ENCODE measurements at regions not wholly inside any gene's neighbourhood (a gene's known extent, or its start where the extent isn't known, plus 50 kb on each side); places are given as distances from the start of the nearest gene placed in this dataset.
"Not testable (repeated sequence)": the region's sequence is repeated elsewhere in the genome, so short reads cannot be mapped to it uniquely, and the experiment has no call there.

DNA sequence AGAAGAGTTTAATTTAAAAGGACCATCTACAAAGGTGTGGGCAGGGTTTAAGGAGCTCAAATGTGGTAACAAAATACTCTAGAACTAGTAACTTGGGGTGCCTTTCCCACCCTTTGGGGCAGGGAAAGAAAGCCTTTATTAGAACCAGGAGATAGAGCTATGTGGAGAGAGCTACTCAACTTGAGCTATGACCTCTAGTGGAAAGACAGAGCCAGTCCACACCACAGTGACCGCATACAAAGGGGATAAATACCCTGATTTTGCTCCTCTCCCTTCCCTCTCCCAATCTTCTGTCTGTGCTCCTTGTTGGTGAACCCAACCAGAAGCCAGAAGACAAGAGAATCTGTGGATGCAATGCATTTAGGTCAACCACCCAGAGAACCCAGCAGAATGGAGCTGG lies 54.4 kb upstream of the JAK1 start:
- DNase-seq (ENCODE audit: low read depth), result no peak

- no peak for DNase-seq (ENCODE audit: low read depth)
Measured at GRCh38 chr1:65021795-65022194, 55.4 kb upstream of the JAK1 start.

DNA sequence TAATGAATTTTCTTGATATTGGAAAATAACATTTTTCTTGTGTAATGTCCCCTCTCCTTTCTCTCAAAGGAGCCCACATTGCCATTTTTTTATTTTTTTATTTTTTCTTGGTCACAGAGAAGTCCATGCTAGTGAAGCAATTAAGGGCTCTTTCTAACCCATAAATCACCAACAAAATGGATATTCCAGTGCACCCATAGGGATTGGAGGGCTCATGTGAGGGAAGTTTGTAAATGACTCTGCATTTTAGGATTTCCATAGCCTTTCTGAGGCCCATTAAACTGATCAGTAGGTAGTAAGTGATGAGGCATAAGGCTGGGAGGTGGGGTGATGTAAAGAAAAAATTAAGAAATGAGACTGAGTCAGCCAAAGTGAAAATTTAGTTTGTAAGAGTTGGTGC lies 55.9 kb upstream of the JAK1 start:
- no peak for DNase-seq (ENCODE audit: low read depth)

DNA sequence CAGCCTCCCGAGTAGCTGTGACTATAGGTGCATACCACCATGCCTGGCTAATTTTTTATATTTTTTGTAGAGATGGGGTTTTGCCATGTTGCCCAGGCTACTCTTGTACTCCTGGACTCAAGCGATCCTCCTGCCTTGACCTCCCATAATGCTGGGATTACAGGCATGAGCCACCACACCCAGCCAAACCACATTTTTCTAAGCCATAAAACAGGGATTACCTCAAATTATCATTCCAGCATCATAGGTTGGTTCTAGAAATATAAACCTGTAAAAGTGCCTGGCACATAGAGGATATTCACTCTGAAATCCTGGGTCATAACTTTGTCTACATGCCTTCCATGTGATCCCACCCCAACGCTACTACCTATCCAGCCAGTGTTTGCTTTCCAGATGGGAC lies 59.4 kb upstream of the JAK1 start:
- DNase-seq (ENCODE audit: low read depth), result no peak

- DNase-seq (ENCODE audit: low read depth), result no peak
Measured at GRCh38 chr1:65026235-65026634, 59.9 kb upstream of the JAK1 start.

- no peak for DNase-seq (ENCODE audit: low read depth)
Measured at GRCh38 chr1:65027666-65028358, 61.5 kb upstream of the JAK1 start.

DNA sequence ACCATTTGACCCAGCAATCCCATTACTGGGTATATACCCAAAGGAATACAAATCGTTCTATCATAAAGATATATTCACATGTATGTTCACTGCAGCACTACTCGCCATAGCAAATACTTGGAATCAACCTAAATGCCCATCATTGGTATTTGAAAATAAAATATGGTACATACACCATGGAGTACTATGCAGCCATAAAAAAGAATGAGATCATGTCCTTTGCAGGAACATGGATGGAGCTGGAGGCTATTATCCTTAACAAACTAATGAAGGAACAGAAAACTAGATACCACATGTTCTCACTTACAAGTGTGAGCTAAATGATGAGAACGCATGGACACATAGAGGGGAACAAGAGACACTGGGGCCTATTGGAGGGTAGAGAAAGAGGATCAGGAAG lies 63.1 kb upstream of the JAK1 start:
- DNase-seq (ENCODE audit: low read depth), result not testable (repeated sequence)

- DNase-seq (ENCODE audit: low read depth), result not testable (repeated sequence)
Measured at GRCh38 chr1:65034879-65035278, 68.5 kb upstream of the JAK1 start.

DNA sequence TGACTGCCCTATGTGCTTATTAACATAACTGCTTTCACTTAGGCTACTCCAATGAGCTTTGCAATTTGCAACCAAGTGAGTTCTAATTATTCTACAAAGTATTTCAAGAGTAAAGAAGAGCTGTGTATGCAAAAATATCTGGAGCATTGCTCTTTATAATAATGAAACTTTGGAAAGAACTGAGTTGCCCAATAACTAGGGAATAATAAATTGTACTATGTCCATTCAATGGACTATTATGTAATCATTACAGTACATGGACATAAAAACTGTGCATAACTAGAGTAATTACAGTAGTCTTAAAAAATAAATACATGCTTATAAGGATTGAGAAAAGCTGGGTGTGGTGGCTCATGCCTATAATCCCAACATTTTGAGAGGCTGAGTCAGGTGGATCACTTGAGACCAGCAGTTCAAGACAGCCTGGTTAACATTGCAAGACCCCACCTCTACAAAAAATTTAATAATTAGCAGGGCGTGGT lies 70.3 kb upstream of the JAK1 start:
- no peak for DNase-seq (ENCODE audit: low read depth)

DNA sequence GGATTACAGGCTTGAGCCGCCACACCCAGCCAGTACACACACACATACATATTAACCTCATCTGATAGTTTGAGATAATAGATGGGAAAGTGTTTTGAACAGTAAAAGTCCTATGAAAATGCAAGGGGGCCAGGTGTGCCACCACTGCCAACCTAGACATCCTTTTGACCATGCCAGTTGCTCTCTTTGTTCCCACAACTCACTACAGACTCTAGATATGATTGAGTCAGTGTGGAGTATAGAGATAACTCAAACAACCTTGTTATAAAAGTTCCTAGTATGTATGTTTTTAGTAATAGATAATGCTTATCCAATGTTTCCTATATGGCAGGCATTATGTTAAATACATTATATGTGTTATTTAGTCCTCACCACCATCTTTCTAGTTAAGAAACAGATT lies 72.7 kb upstream of the JAK1 start:
- DNase-seq (ENCODE audit: low read depth), result no peak

DNA sequence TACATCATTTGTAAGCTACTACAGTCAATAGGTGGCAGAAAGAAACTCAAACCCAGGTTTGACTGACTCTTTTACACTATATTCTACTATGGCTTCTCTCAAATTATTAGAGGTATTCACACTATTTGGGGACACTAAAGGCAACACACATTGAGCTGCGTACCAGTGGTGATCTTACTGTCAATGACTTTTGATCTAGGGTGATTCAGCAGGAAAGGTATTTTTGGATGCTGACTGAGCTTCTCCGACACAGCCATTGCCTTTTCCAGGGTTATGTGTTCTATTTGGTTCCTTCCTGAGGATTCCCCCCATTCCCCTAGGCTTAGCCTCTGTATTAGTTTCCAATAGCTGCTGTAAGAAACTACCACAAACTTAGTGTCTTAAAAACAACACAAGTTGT lies 73.2 kb upstream of the JAK1 start:
- no peak for DNase-seq (ENCODE audit: low read depth)

GRCh38 chr1:65042467-65042866 lies 76.1 kb upstream of the JAK1 start:
- DNase-seq (ENCODE audit: low read depth), result no peak

DNA sequence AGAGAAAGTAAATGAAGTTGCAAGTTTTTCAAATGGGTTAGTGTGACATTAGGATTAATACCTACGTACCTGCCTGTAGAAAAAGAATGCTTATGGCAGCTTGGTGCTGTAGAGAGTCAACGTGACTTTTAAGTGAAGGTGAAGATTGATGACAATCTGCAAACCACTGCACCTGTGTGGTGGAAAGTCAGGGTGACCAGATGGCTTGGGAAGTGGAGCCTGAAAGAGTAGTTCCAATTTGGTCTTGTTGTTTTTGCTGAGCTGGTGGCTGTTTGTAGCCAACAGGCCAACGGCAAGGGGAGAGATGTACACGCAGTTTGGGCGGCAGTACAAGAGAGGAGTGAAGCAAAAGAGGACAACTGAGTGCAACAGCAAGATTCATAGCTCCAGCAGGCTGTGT lies 78.1 kb upstream of the JAK1 start:
- no peak for DNase-seq (ENCODE audit: low read depth)

DNA sequence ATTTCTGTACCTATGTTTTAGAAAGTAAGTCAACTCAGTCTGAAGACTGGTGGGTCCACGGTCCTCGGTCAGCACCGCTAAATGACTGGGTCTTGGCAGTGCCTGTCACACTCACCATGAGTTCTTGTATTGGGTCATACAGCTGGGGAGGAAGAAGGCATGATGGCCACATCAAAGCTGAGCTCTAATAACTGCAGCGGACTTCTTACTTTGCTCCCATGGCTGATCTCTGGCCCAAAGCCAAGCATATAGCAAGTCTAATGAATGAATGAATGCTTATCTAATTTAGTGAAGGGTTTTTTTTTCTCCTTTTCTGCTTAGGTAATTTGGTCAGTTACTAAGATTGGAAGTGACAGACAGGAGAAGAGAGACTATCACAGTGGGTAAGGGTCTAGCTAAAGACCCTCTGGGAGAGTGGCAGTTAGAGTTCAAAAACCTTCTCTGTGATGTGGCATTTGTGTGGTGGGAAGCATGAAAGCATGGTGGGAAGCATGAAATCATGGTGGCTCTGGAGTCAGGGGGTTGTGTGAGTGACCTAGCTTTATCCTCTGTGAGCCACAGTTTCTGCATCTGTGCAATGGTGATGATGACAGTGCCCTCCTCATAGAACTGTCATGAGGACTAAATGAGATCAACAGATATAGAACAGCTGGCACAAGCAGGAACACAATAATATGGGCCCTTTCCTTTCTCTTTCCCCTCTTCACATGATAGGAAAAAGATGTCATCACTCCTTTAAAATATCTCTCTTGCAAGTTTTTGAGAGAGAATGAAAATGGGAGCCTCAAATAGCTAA lies 78.9 kb upstream of the JAK1 start:
- DNase-seq (ENCODE audit: low read depth), result no peak

GRCh38 chr1:65048335-65048734 lies 82.0 kb upstream of the JAK1 start:
- DNase-seq (ENCODE audit: low read depth), result no peak

GRCh38 chr1:65049941-65050713 lies 83.8 kb upstream of the JAK1 start:
- no peak for DNase-seq (ENCODE audit: low read depth)

DNA sequence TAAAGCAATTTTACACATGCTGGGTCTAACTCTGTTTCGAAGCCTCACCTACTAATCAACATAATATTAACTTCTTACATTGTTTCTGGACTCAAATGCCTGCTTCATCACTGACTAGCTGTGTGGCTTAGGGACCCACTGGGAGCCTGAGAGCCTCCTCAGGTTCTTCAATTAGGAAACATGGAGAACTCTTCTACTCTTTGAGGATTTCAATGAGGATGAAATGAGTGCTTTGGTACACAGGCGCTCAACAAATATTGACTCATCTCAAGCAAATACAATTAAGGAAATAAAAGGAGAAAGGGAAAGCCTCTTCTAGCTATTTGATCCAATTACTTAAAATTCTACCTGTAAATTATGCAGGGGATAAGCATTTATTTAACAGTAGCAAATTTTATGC lies 84.4 kb upstream of the JAK1 start:
- no peak for DNase-seq (ENCODE audit: low read depth)

DNA sequence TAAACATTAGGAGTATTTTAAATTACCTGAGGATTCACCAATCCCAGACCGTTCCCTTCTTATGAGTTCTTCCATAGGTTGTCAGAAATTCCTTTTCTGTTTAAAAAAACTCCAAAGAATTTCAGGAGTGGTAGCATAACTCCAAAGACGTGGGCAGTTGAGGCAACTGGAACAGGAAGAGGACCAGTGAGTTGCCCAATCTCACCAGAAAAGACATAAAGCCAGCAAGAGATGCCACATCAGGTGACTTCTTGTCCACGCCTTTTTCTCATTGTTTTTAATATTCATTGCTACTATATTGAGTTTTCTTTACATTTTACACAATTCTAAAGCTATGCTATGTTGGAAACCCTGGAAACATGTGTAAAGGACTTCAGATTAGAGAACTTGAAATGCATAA lies 88.1 kb upstream of the JAK1 start:
- DNase-seq (ENCODE audit: low read depth), result no peak

- DNase-seq (ENCODE audit: low read depth), result no peak
Measured at GRCh38 chr1:65055747-65056146, 89.4 kb upstream of the JAK1 start.

GRCh38 chr1:65056234-65056633 lies 89.9 kb upstream of the JAK1 start:
- no peak for DNase-seq (ENCODE audit: low read depth)

- no peak for DNase-seq (ENCODE audit: low read depth)
Measured at GRCh38 chr1:65056866-65057265, 90.5 kb upstream of the JAK1 start.

GRCh38 chr1:65059930-65060538 lies 88.0 kb upstream of the AK4 start:
- DNase-seq (ENCODE audit: low read depth), result no peak
